22Rv1 (cell line): ENCODE measurements at regions not wholly inside any gene's neighbourhood (a gene's known extent, or its start where the extent isn't known, plus 50 kb on each side); places are given as distances from the start of the nearest gene placed in this dataset.
"Not testable (repeated sequence)": the region's sequence is repeated elsewhere in the genome, so short reads cannot be mapped to it uniquely, and the experiment has no call there.

Experiments used
- H3K27ac ChIP-seq: fragments of 450-650 bp; 2 replicates; pipeline ENCODE4 v1.5.1; 2017
- CTCF ChIP-seq: fragments of 450-650 bp; IDR thresholded peaks from 2 replicates; pipeline ENCODE4 v1.5.1; 2017; ENCODE audit warnings: mild to moderate bottlenecking
- ZFX ChIP-seq: fragments of 450-650 bp; IDR thresholded peaks from 2 replicates; pipeline ENCODE4 v1.6.1; 2017; ENCODE audit warnings: antibody characterized with exemption, borderline replicate concordance

GRCh38 chr2:100747996-100748615 lies 71.8 kb upstream of the NPAS2 start:
- H3K27ac ChIP-seq = no peak overlapping the region
- TF ChIP-seq ZFX (no peak), CTCF (no peak)

GRCh38 chr2:100748673-100749072 lies 71.3 kb upstream of the NPAS2 start:
- H3K27ac ChIP-seq = no peak overlapping the region

GRCh38 chr2:100749771-100750542 lies 70.0 kb upstream of the NPAS2 start:
- no peak overlapping the region for H3K27ac ChIP-seq

More at GRCh38 chr2:100748673-100749072, 71.3 kb upstream of the NPAS2 start:
- TF ChIP-seq ZFX = no peak
- no peak for TF ChIP-seq CTCF

GRCh38 chr2:100751871-100752625 lies 67.9 kb upstream of the NPAS2 start:
- H3K27ac ChIP-seq = not testable (repeated sequence)

More at GRCh38 chr2:100749771-100750542, 70.0 kb upstream of the NPAS2 start:
- TF ChIP-seq ZFX (no peak), CTCF (no peak)

GRCh38 chr2:100752628-100753333 lies 67.2 kb upstream of the NPAS2 start:
- TF ChIP-seq ZFX (no peak), CTCF (no peak)
- no peak overlapping the region for H3K27ac ChIP-seq

GRCh38 chr2:100753444-100753843 lies 66.5 kb upstream of the NPAS2 start:
- no peak overlapping the region for H3K27ac ChIP-seq
- no peak for TF ChIP-seq ZFX

GRCh38 chr2:100753881-100754280 lies 66.1 kb upstream of the NPAS2 start:
- H3K27ac ChIP-seq = no peak overlapping the region
- TF ChIP-seq ZFX (no peak), CTCF (no peak)
